SIG-M5 (cell line): ENCODE measurements at regions not wholly inside any gene's neighbourhood (a gene's known extent, or its start where the extent isn't known, plus 50 kb on each side); places are given as distances from the start of the nearest gene placed in this dataset.
"Not testable (repeated sequence)": the region's sequence is repeated elsewhere in the genome, so short reads cannot be mapped to it uniquely, and the experiment has no call there.

Experiments
- DNase-seq: peaks from one replicate; lab custom pipeline; 2025; lab: John Stamatoyannopoulos, UW

DNA sequence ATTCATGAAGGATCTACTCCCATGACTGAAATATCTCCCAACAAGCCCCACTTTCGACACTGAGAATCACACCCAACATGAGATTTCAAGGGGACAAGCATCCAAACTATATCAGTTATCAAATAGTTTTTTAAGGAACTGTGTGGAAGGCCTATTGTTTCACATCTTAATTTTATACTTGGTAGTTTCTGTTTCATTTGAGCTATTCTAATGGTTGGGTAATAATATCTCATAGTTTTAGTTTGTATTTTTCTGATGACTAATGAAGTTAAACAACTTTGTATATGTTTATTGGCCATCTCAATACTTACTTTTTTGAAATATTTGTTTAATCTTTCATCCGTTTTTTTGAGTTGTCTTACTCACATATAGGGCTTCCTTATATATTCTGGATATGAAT is 135.0 kb downstream of the SCG2 start:
- DNase-seq = no peak

GRCh38 chr2:223469270-223470046 is 132.7 kb downstream of the SCG2 start:
- DNase-seq = no peak

GRCh38 chr2:223470602-223471001 is 131.6 kb downstream of the SCG2 start:
- no peak for DNase-seq

DNA sequence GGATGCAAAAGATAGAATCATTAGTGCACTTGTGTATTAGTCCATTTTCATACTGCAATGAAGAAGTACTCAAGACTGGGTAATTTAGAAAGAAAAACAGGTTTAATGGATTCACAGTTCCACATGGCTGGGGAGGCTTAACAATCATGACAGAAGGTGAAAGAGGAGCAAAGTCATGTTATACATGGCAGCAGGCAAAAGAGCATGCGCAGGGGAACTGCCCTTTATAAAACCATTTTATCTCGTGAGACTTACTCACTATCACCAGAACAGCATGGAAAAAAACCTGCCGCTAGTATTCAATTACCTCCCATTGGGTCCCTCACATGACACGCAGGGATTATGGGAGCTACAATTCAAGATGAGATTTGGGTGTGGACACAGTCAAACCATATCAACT is 129.4 kb downstream of the SCG2 start:
- no peak for DNase-seq

GRCh38 chr2:223474893-223475292 is 127.3 kb downstream of the SCG2 start:
- DNase-seq = no peak

- DNase-seq = no peak
These were observed 126.3 kb downstream of the SCG2 start for GRCh38 chr2:223475901-223476300.

- no peak for DNase-seq
These were observed 124.8 kb downstream of the SCG2 start for GRCh38 chr2:223477318-223477717.

- no peak for DNase-seq
These were observed 120.7 kb downstream of the SCG2 start for GRCh38 chr2:223481486-223481885.

DNA sequence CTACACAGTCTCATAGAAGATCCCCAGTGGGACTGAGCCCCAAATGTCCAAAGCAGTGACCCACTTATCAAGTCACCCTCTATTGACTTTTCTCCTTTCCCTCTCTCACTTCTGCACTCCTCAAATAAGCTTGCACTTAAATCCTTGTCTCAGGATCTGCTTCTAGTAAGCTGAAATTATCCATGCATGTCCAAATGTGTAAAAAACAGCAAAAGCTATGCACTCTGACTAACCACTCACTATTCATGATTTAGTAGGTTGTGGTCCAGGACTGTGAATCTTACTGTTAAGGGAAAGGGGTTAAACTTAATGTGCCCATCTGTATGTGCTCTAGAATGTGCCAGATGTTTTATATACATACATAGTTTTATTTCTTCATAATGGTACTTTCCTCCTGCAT is 115.4 kb downstream of the SCG2 start:
- no peak for DNase-seq

DNA sequence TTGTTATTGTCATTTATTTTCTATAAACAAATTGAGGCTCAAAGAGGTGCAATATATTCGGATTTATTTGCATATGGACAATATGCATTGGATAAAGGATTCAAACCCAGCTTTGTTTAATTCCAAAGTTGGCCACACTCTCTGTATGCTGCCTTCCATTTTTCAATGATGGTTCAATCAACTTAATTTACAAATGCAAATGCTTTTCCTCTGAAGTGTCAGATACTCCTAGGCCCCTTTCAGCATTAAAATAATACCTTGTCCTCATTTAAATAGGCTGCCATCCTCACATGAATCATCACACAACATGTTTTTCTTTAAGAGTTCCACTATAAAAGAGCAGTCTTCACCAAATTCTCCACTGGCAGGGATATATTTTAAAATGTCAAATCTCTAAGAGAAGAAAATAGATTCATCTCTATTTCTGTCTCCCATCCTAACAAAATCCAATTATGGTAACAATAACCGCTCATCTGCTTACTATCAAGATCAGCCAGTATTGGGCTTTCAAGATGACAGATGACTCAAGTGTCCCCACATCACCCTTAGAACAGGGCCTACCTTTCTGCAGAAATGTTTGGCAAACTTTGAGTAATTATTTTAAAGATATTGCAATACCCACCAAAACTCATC is 114.8 kb downstream of the SCG2 start:
- no peak for DNase-seq

DNA sequence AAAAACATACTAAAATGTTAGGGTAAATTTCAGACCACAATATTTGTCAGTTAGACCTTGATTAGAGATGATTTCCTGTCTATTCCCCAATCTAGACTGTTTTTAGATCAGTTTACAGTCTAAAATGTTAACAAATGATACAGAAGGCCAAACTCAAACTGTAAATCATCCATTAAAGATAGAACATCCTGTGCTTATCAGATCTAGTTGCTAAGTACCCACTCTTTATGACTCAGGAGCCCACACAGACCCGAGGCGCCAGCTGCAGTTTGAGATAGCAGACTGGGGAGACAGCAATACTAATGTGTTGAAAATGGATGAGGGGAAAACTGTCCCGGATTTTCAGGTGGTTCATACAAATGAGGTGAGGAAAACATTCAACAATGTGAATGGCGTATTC is 113.3 kb downstream of the SCG2 start:
- no peak for DNase-seq

GRCh38 chr2:223494496-223494895 is 107.7 kb downstream of the SCG2 start:
- DNase-seq = no peak

GRCh38 chr2:223494942-223495341 is 107.2 kb downstream of the SCG2 start:
- DNase-seq = no peak

- DNase-seq = not testable (repeated sequence)
These were observed 105.3 kb downstream of the SCG2 start for GRCh38 chr2:223496853-223497252.

DNA sequence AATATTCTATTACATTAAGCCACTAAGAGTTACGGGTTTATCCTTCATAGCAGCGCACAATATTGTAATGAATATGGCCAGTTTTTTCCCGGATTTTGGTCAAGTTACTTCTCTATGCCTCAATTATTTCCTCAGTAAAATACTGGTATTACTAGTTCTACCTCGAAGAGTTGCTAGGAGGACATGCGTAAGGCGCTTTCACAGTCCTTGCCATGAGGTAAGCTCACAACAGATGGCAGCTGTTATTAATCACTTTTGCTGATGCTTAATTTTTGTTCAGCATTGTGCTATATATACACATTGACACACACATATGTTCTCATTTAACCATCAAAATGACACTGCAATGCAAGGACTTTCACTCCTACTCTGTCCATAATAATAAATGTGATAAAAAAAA is 101.5 kb downstream of the SCG2 start:
- DNase-seq = no peak

DNA sequence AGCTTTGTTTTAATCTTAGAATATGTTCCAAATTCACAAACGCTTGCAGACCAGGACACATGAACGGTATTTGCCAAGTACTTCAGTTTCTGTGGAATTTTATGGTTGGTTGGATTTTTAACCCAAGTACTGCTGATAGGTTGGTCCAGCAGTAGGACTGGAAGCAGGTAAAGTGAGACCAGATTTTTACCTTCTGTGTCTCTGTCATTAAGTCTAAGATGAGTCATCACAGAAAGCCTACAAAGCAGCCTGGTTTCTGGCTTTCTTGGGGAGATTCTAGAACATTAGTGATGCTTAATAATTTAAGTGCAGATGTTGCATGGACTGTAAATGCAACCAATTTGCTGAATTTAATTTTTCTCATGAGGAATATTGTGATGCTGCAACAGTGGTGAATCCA is 100.5 kb downstream of the SCG2 start:
- DNase-seq = no peak

DNA sequence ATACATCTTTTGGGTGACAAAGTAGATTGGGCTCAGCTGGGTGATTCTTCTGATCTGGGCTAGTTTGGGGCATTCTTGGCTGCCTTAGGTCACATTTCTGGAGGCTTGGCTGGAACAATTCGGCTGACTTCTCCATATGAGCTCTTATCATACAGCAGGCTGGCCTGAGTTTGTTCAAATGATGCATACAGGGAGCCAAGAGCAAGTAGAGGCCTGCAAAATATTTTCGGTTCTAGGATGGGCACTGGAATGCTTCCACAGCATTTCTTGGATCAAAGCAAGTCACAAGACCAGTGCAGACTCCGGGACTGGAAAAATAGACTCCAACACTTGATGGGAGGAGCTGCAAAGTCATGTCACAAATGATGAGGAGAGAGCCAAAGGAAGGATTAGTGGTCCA is 98.4 kb downstream of the SCG2 start:
- no peak for DNase-seq

DNA sequence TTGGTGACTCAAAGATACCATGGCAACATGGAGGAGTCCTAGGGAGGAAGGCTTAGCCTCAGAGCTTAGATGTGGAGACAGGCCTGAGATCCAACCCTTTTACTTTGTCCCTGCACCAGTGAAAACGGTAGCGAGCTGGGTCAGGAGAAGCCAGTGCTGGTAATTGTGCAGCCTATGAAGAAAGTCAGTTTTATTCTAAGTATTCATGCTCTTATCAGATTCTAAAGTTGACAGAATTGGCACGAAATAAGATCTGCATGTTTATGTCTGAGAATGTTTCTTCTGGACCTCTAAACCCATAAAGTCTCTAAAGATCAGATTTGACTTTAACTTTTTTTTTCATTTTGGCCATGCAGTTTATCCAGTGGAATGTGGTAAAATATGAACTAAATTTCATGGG is 93.8 kb downstream of the SCG2 start:
- no peak for DNase-seq

GRCh38 chr2:223510713-223511112 is 91.4 kb downstream of the SCG2 start:
- no peak for DNase-seq

- DNase-seq = no peak
These were observed 91.0 kb downstream of the SCG2 start for GRCh38 chr2:223511168-223511567.

DNA sequence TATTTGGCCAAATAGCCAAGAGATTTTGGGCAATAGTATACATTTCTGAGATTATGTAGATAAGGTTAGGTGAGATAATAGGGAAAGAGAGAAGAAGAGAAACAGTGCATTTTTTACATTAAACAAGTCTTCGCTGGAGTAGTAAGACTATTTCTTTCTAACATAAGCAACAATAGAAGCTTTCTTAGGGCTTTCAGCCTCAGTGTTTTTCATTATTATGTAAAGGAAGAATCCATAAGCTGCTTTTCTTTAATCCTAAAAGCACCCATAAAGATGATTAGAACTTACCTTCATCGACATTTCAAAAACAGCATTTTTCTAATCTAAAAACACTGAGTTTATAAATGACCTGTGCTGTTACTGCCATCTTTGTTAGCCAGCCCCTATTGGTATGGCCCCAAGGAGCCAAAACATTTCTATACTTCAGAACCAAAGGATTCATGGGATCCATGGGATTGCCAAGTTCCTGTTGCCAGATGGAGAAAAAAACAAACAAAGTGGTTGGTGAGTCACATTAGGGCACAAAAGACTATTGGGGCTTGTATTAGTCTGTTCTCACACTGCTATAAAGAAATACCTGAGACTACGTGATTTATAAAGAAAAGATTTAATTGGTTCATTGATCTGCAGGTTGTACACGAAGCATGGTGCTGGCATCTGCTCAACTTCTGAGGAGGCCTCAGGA is 88.2 kb downstream of the SCG2 start:
- DNase-seq = no peak

- no peak for DNase-seq
These were observed 82.7 kb downstream of the SCG2 start for GRCh38 chr2:223519471-223519870.

DNA sequence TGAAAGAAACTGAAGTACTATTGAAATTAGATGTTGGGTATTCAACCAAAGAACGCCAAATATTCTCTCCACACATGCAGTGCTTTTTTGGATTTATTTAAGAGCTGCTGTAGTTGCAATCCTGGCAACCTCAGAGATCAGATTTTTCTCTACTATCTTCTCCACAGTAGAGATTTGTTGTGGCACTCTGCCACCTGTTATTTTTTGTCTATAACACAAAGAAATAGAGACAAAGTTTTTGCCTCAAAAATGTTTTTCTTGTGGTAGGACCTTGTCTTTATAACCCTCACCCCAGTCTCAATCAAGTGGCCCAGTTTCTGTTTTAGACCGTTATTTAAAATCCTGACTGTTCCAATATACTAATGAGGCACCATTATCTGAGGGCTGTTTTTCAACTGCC is 79.4 kb downstream of the SCG2 start:
- DNase-seq = no peak
